B cell (primary cell): ENCODE measurements at regions not wholly inside any gene's neighbourhood (a gene's known extent, or its start where the extent isn't known, plus 50 kb on each side); places are given as distances from the start of the nearest gene placed in this dataset.

Experiments used
- CTCF ChIP-seq: fragments of 200-600 bp; IDR thresholded peaks from one replicate; pipeline ENCODE4 v1.8.0; 2022; ENCODE audit warnings: antibody characterized with exemption, mild to moderate bottlenecking
- EZH2 ChIP-seq: IDR thresholded peaks from 2 replicates; pipeline ENCODE4 v1.6.1; 2012; ENCODE audit warnings: borderline replicate concordance, low read depth, mild to moderate bottlenecking, moderate library complexity, low read length; ENCODE audit not compliant: insufficient read depth, poor library complexity, severe bottlenecking

GRCh38 chr4:84264652-84265051, 234.4 kb downstream of the NKX6-1 start:
- TF ChIP-seq CTCF (no peak), EZH2 (no peak)
